ENCODE measurements at regions not wholly inside any gene's neighbourhood (a gene's known extent, or its start where the extent isn't known, plus 50 kb on each side); places are given as distances from the start of the nearest gene placed in this dataset.

DNA sequence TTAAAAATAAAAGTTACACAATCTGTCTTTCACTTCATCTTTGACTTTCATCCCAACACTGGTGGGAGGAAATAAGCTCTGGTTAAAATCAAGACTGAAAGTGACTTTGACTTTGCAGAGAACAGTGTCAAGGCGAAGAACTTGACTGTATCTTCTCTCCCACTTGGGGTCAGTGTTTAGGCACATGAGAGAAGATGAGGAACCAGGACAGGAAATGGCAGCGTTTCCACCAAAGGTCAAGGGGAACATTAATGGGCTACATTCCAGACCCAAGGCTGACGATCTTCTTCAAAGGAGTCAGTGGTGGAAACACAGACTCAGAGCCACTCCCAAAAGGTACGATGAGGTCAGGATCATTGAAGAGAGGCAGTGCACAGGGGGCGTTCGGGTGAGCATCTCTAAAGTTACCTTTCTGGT lies 409.5 kb downstream of the ARHGEF28 start:
- no peaks in the 10 kb centered on the region for H3K9me3 Mint-ChIP-seq
- H3K9me2 ChIP-seq (ENCODE audit: insufficient read depth): no peaks in the 10 kb centered on the region
- no peaks in the 10 kb centered on the region for H3K36me3 Mint-ChIP-seq (ENCODE audit: low read depth)
- no peaks in the 10 kb centered on the region for H4K20me1 ChIP-seq (replicated peaks; ENCODE audit: insufficient read depth)
- H3F3A ChIP-seq (replicated peaks; ENCODE audit: low read depth): no peaks in the 10 kb centered on the region
- TF ChIP-seq JUNB (IDR thresholded peaks at IDR 0.05; ENCODE audit: unreplicated experiment) (no peak), NANOG (IDR thresholded peaks at IDR 0.05; ENCODE audit: borderline replicate concordance) (no peak), ZNF462 (CRISPR knock-in tag; IDR thresholded peaks at IDR 0.05) (peak; percentile 77), ZNF331 (CRISPR knock-in tag; IDR thresholded peaks at IDR 0.05; ENCODE audit: low read depth) (no peak), CREB1 (CRISPR knock-in tag; IDR thresholded peaks at IDR 0.05; ENCODE audit: low read depth) (no peak), ZNF114 (CRISPR knock-in tag; IDR thresholded peaks at IDR 0.05) (0 out of 2 replicates have a peak, but pooled peaks have one; percentile 66)
- TF ChIP-seq, protein P1, sequence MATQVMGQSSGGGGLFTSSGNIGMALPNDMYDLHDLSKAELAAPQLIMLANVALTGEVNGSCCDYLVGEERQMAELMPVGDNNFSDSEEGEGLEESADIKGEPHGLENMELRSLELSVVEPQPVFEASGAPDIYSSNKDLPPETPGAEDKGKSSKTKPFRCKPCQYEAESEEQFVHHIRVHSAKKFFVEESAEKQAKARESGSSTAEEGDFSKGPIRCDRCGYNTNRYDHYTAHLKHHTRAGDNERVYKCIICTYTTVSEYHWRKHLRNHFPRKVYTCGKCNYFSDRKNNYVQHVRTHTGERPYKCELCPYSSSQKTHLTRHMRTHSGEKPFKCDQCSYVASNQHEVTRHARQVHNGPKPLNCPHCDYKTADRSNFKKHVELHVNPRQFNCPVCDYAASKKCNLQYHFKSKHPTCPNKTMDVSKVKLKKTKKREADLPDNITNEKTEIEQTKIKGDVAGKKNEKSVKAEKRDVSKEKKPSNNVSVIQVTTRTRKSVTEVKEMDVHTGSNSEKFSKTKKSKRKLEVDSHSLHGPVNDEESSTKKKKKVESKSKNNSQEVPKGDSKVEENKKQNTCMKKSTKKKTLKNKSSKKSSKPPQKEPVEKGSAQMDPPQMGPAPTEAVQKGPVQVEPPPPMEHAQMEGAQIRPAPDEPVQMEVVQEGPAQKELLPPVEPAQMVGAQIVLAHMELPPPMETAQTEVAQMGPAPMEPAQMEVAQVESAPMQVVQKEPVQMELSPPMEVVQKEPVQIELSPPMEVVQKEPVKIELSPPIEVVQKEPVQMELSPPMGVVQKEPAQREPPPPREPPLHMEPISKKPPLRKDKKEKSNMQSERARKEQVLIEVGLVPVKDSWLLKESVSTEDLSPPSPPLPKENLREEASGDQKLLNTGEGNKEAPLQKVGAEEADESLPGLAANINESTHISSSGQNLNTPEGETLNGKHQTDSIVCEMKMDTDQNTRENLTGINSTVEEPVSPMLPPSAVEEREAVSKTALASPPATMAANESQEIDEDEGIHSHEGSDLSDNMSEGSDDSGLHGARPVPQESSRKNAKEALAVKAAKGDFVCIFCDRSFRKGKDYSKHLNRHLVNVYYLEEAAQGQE (IDR thresholded peaks at IDR 0.05; ENCODE audit: unreplicated experiment): no peak
- TF ChIP-seq, protein P2, sequence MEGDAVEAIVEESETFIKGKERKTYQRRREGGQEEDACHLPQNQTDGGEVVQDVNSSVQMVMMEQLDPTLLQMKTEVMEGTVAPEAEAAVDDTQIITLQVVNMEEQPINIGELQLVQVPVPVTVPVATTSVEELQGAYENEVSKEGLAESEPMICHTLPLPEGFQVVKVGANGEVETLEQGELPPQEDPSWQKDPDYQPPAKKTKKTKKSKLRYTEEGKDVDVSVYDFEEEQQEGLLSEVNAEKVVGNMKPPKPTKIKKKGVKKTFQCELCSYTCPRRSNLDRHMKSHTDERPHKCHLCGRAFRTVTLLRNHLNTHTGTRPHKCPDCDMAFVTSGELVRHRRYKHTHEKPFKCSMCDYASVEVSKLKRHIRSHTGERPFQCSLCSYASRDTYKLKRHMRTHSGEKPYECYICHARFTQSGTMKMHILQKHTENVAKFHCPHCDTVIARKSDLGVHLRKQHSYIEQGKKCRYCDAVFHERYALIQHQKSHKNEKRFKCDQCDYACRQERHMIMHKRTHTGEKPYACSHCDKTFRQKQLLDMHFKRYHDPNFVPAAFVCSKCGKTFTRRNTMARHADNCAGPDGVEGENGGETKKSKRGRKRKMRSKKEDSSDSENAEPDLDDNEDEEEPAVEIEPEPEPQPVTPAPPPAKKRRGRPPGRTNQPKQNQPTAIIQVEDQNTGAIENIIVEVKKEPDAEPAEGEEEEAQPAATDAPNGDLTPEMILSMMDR (conservative IDR thresholded peaks at IDR 0.05; ENCODE audit: low read depth in 2 of 2): peak; percentile 62 to 87
- H3K4me1 Mint-ChIP-seq: peaks cover 8% of the 10 kb centered on the region; the same call in 2 of the 3 replicates
- H3K27me3 Mint-ChIP-seq (ENCODE audit: insufficient read depth, low read depth, poor library complexity): no peaks in the 10 kb centered on the region
- no peaks in the 10 kb centered on the region for H3K79me2 ChIP-seq (replicated peaks; ENCODE audit: insufficient read depth)
- no peaks in the 10 kb centered on the region for H3K4me1 ChIP-seq (ENCODE audit: insufficient read depth)
- DNase-seq (ENCODE audit: low spot score) (peak; percentile 68), ATAC-seq (peak; percentile 89)
- no peak overlapping the region for H3K27ac ChIP-seq (ENCODE audit: low read depth)
- no peak overlapping the region for H2AFZ ChIP-seq
- no peaks in the 10 kb centered on the region for H3K36me3 ChIP-seq (ENCODE audit: insufficient read depth)
- no peak overlapping the region for H3K4me3 Mint-ChIP-seq
- no peaks in the 10 kb centered on the region for H3K27me3 ChIP-seq (ENCODE audit: insufficient read depth)
- H3K27ac Mint-ChIP-seq: no peak overlapping the region
- no peak overlapping the region for H3K4me2 ChIP-seq
- no peak overlapping the region for H3K4me3 ChIP-seq

Measured in GM23338 (cell line).